NOMO-1 treated with DMSO at 0.1 percent for 48 hours (cell line): ENCODE measurements at regions not wholly inside any gene's neighbourhood (a gene's known extent, or its start where the extent isn't known, plus 50 kb on each side); places are given as distances from the start of the nearest gene placed in this dataset.
"Not testable (repeated sequence)": the region's sequence is repeated elsewhere in the genome, so short reads cannot be mapped to it uniquely, and the experiment has no call there.

Experiments
- DNase-seq: peaks from one replicate; lab custom pipeline; 2025; ENCODE audit not compliant: unreplicated experiment; lab: John Stamatoyannopoulos, UW

DNA sequence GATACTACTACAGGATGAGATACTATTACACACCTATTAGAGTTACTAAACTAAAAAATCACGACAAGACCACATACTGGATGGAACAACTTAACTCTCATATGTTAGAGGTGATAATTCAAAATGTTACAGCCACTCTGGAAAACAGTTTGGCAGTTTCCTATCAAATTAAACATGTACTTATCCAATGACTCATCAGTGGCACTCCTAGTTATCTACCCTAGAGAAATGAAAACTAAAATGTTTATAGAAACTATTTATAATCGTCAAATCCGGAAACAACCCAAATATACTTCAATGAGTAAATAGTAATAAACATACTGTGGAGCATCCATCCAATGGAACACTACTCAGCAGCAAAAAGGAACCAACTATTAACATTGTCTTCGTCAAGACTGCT is 137.0 kb upstream of the RBBP8 start:
- no peak for DNase-seq

DNA sequence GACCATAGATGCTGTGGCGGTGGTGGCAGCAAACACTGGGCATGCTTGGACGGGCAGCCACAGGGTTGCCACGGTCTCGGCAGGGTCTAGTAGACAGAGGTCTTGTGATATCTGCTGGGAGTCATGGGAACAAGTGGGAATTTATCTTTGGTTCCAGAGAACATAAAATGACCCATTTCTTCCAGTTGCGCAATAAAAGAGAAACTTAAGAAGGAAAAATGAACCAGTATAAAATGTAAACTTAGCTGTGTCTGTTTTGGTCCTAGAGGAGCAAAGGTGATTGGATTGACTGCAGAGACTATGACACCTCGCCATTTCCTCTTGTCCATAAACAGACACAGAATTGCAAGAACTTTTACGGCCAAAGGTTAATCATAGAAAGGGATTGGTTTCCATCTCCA is 132.6 kb upstream of the RBBP8 start:
- no peak for DNase-seq

DNA sequence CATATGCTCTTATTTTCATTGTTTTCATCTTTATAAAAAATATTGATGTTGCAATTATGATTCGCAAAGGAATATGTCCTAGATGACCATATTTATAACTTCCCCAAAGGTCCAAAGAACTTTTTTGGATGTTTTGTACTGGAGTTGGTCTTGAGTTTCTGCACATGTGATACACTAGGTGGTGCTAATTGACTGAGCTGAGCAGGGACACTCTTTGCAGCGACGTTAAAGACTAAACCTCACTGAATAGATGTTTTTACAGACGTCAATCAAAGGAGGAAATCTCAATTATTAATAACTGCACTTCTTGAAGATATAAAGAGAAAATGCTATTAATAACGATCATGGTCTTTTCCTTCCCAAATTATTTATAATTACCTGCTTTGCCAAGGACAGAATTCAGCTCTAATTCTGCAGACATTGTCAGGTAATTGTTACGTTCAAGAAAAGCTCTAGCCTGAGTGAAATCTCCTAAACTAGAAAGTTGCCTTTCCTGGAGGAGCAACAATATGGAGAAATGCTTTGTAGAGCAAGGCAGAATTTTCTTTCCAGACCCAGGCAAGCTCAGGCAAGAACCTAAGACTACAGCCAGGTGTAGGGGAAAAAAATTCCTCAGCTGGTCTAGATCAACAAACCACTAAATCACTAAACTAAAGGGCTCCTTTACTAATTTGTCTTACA is 119.3 kb upstream of the RBBP8 start:
- DNase-seq, result peak; percentile 17

DNA sequence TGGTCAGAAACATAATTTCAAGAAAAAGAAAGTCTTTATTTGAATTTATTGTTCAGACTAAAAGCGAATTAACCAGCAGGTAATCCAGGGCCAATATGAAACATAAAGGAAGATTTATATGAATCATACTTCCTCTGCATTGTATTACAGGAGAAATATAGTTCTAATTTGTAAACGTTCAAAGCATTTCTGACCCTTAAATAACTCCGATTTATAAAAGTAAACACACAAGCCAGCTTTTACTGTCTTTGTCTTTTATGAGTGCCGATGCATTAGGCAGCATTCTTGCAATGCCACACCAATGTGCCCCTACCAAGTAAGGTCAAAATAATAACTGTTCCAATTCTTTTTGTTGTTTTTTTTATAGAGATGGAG is 118.8 kb upstream of the RBBP8 start:
- no peak for DNase-seq

DNA sequence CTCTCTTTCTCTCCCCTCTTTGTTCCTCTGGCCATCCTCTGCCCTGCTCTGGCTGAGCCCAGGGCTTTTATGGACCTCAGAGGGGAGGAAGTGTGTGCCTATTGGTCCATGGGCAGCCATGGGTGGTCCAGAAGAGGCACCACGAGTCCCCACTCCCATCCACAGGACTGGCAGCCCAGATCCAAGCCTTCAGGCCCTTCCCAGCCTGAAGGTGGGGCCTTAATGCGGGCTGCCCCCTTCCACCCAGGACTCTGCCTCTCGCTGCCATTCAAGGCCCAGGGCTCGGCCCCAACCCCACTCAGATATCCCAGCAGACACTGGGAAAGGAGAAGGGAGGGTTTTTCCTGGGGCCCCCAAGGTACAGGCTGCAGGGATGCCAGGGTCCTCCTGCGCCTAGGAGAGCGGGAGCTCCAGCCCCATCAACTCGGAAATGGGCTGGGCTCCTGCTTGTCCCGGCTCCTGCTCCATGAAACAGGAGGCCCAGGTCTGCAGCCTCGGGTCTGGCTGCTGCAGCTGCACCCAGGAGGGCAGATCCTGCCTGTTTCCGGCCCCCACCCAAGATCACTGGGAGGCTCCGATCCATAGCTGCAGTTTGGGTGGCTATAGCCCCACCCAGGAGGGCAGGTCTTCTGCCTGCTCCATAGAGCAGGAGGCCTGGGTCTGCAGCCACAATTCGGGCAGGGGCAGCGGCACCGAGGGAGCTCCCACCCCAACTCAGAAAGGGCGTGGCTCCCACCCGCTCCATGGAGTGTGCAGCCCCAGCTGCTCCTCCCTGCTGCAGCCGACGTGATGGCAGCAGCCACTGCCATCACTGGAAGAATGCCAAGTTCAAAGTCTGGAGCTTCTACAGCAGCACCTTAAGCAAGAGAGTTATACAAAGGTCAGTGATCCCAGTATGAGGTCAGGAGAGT is 116.6 kb upstream of the RBBP8 start:
- no peak for DNase-seq

DNA sequence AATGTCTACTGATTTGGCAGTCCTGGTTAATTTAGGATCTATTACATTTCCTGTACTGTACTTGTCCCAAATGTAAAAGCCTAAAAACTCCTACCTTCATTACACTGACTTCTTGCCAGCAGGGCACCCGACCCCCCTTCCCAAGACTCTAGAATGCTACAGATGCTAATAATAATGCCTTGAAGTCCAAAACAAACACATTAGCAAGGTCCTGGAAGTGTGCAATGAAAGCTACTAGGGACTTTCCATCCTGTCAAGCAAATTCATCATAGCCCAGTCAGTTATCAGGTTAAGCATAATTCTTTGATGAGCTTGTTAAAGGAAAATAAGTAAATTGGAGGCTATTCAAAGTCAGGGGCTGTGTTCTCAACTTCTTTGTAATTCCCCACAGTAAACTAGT is 115.3 kb upstream of the RBBP8 start:
- DNase-seq, result no peak

DNA sequence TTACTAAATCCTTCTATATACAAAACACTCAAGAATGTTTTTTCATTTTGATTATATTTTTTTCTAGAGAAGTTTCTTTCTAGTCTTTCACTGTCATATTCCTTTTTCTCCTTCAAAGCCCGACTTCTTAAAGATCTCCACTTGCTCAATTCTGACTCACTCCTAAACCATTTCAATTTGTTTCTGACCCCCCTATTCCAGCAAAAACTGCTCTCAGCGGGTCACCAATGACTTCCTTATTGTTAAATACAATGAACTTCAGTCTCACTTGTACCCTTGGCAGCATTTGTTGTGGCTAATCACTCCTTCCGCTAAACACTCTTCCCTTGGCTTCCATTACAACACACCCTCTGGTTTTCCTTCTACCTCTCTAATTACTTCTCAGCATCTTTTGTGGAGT is 111.1 kb upstream of the RBBP8 start:
- DNase-seq, result peak; percentile 64

DNA sequence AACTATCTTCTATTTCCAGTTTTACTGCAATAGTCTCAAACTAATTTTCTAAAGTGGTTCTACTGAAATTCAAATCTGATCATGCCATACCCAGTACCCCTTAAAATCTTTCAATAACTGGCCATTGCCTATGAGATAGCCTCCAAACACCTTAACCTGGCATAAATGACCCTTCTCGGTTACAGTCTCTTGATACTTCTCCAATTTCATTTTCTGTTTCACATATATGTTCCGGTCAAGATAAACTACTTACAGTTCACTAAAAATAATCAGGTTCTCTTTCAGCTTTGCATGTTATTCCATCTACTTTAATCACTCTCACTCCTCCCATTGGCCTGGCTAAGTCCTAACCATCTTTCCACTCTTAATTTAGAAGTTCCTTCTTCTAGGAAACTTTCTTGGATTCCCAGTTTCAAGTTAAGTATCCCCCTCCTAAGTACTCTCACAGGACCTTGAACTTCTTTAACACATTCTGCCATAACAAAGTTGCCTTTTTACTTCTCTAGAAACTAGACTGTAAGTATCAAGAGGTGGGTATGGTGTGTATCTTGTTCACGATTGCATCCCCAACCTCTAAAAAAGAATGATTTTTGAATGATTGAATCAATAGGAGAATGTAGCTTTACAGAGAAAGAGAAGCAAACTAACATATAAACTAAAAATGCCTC is 110.2 kb upstream of the RBBP8 start:
- DNase-seq, result peak; percentile 35

DNA sequence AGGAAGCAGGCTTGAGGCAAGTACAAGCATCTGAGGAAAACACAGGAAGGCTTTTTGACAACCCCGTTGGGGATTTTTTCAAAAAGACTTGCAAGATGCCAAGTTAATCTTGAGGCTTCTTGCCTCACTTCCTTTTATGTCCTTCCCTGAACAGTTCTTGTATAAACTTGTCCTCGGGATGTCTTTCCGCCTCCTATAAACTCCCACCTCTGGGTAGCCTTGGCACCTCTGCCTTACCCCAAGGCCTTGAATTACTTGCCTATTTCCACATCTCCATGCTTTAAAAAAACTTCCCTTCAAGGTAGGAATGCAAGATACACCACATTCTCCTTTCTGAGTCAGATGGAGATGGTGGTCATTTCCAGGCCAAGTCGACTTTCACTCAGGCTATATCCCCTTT is 106.4 kb upstream of the RBBP8 start:
- no peak for DNase-seq

DNA sequence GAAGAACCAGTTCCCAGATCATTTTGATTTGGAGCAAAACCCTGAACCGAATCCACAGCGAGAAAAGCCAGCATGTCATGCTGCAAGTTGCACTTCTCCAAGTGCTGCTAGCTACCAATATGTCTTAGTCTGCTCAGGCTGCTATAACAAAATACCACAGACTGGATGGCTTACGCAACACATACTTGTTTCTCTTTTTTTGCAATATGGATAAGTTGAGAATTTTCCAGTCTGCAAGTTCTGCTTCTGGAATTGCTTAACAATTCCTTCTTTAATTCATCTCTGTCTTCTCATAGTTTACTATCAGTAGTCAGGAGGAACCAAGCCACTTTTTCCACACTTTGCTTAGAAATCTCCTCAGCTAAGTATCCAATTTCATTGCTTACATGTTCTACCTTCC is 105.9 kb upstream of the RBBP8 start:
- peak; percentile 25 for DNase-seq

DNA sequence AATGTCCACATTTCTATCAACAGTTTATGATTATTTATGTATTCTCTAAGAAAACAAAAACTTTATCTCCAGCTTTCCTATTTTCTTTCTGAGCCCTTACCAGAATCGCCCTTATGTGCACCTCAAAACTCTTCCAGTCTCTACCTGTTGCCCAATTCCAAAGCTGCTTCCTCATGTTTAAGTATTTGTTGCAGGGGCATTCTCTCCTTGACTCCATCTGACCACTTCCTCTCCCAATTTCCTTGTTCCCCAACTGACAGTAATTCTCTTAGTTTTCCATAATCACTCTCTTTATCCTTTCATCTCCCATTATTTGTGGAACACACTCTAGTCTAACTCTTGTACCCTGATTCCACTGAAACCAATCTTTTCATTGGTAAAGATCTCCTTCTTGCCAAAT is 105.4 kb upstream of the RBBP8 start:
- DNase-seq, result no peak

DNA sequence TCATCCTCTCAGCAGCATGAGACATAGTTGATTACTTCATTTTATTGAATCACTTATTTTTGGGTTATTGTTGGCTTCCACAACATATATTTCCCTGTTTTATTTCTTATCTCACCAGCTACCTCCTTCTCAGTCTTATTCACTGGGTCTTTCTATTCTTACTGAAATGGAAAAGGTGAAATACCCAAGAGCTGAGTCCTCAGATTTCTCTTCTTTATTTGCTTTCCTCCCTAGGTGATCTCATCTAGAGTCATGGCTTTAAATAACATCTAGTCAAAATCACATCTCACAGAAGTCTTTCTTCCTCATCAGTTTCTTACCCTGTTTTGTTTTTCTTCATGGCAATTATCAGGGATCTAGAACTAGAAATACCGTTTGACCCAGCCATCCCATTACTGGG is 105.0 kb upstream of the RBBP8 start:
- no peak for DNase-seq

DNA sequence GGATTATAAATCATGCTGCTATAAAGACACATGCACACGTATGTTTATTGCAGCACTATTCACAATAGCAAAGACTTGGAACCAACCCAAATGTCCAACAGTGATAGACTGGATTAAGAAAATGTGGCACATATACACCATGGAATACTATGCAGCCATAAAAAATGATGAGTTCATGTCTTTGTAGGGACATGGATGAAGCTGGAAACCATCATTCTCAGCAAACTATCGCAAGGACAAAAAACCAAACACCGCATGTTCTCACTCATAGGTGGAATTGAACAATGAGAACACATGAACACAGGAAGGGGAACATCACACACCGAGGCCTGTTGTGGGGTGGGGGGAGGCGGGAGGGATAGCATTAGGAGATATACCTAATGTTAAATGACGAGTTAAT is 104.5 kb upstream of the RBBP8 start:
- DNase-seq, result not testable (repeated sequence)

DNA sequence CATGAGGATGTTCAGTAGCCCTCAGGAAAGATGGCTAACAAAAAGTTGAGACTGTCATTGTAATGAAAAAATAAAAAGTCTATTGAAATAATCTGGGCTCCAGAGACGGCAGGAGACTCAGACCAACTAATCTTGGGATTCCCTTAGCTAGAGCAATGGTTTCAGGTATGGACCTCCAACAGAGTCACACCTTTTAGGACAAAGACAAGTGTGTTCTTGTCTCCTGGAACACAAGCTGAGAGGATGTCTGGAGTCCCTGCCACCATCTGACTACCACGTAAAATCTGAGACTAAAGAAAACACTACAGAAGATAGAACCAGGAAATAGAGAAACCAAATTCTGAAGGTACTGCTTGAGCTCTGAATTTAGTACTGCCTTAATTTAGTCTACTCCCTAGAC is 103.3 kb upstream of the RBBP8 start:
- no peak for DNase-seq

DNA sequence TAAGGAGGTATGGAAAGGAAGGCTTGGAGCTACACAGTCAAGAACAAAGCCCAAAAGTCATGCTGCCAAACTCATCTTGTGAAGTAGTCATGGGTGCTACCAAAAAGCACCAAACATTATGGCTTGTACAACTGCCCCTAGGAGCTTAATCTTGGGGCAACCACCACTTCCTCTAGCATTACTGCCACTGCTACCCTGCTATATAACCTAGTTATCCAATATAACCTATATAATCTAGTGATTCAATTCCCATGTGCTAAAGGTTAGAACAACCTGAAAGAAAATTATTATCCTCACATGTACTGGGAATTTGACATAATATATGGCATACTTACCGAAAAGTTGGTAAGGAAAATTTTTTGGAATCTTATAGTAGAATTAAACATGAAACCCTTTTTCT is 102.6 kb upstream of the RBBP8 start:
- no peak for DNase-seq

DNA sequence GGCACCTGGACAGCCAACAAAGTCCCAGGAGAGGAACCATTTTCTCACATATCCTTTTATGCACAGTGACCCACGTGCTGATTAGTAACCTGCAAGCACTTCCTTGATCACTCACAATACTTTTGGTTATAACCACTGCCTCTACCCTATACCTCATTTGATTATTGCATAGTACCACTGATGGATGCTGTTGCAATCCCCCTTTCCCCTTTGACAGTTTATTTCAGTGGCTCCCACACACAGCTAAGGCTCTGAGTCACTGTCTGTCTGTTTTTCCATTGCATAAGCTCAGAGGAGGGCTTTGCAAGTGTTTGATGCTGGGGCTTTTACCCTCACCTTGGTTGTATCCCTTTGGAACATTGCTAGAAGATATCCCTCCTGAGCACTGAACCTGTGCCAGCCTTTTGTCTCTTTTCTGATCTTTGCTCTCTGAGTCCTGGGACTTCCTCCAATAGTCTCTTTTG is 101.7 kb upstream of the RBBP8 start:
- DNase-seq, result peak; percentile 94

DNA sequence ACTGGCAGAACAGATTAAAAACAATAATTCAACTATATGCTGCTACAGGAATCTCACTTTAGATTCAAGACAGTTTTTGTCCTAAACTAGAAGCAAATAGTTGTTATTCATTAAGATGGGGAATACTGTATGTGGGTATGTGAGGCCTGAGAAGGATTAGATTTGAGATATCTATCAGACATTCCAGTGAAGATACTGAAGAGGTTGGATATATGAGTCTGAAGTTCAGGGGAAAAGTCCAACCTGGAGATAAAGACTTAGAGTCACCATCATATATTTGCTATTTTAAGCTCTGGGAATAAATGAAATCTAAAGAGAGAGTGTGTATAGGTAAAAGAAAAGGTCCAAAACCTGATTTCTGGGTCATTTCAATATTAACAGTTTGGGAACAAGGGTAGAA is 96.2 kb upstream of the RBBP8 start:
- DNase-seq, result no peak

DNA sequence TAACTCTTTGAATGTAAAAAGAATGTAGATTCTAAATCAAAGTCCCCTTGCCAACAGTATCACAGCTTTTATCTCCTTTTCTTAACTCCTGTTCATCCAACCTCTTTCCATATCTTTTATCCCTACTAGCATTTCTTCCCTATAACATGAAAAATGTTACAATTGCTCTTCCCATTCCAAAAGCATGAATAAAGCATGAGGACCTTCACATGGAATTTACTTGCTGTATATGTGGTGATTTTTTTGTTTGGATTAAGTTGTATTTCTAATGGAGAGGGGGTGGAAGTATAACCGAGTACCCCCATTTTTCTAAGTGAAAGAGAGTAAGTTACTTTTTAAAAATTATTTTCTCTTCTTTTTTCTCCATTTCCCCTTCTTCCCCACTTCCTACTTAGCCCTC is 94.9 kb upstream of the RBBP8 start:
- DNase-seq, result no peak

DNA sequence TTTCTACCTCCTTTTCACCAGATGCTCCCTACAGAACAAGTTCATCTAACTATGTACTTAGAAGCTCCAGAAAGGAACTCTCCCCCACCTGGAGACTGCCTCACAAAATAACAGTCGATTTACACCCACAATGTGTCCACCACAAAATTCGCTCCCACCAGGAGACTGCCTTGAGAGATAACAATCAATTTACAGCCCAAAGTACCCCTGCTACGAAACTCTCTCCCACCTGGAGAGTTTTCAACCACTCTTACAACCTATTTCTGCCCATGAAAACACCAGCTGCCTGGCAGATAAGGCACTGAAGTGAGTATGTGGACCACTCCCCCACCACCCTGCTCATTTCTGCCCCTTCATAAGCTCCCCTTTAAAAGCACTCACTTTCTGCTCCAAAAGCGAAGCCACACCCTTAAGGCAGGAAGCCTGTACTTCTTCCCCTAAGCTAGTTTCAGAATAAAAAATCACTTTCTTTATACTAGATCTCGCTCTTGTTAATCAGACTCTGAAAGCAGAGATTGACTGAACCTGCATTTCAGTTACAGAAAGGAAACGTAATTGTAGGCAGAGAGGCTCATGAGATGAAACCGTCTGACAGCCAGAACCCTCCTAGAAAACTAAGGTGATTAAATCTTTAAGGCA is 94.4 kb upstream of the RBBP8 start:
- no peak for DNase-seq

DNA sequence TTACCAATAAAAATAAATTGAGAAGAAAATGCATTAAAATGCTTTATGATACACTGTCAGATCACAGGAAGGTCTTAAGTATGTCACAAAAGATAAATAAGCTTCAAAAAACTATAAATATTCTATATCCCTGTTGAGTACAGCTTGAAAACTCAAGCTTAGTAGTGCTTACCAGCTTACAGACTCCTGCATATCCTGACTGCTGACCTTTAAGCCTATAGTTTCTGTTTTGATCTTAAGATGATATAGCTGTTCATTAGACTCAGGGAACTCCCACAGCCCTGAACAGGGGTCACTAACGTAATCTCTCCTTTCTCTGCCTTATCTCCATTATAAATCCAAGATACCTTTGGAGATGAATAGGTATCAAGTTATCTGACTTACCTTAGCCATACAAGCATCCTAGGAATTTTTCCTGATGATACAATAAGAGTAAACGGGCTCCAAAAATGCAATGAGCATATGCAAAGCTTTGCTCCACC is 93.7 kb upstream of the RBBP8 start:
- no peak for DNase-seq

DNA sequence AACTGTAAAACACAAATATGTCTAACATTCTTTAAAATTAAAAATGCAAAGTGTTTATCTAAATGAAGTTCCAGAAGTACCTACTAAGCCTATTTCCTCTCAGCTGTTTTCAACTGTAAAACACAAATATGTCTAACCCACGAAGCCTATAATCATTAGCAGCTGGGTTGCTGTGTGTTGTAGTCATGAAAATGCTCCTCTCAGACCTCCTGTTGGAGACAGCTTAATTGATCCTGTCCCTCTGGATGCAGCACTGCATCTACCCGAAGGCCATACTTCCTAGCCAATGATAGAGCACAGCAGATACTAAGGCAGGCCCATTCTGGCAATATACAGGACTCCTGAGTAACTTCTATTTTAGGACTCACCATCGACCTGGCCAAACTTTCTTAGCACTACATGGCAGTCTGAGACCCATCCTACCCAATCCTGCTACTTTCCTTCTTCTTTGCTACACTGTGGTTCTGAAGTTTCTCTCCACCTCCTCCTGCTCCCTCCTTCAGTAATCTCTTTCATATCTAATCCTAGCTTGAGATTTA is 92.5 kb upstream of the RBBP8 start:
- no peak for DNase-seq
